ENCODE measurements at regions not wholly inside any gene's neighbourhood (a gene's known extent, or its start where the extent isn't known, plus 50 kb on each side); places are given as distances from the start of the nearest gene placed in this dataset.

DNA sequence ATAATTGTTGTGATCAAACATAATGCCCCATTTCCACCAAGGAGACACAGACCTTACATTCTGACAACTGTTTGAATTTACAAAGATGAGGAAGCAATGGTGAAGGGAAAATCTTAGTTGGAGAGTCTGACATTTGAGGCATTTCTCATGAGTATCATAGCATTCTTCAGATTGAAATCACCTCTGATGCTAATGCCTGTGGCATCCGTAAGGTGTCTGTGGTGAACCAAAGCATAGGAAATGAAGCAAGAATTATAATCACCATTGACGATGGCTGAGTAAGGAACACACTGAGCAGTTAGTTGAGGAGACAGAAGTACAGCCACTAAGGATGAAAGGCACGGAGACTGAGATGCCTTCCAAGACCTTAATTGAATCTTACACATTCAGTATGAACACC lies 575.7 kb downstream of the TRIML1 start:
- no peak for TF ChIP-seq GATA2 (IDR thresholded peaks at IDR 0.05; ENCODE audit: low read depth, low read length)
- no peak for TF ChIP-seq GATA3 (IDR thresholded peaks at IDR 0.05; ENCODE audit: low read depth, low read length)

Data from SH-SY5Y (cell line).